Spleen (tissue), 11 donors: ENCODE measurements at regions not wholly inside any gene's neighbourhood (a gene's known extent, or its start where the extent isn't known, plus 50 kb on each side); places are given as distances from the start of the nearest gene placed in this dataset.

ENCODE experiments used
- DNase-seq: peaks from one replicate; pipeline ENCODE4 v3.0.0-alpha.2; 2020
- H3K27ac ChIP-seq, 8 donors: fragments of 200-600 bp; sonication (generic) in 7 of 8; 1 replicate in 4 of 8; 2 replicates in 4 of 8; pipeline versions ENCODE4 v1.5.0 to v1.8.0; 2016 to 2021; ENCODE audit warnings: inconsistent platforms in 4 of 8, mild to moderate bottlenecking in 4 of 8, moderate library complexity in 1 of 8
- H3K27me3 ChIP-seq, 7 donors: fragments of 200-600 bp; sonication (generic) in 6 of 7; replicated peaks in 1 of 7; 1 replicate in 4 of 7; 2 replicates in 3 of 7; pipeline versions ENCODE4 v1.5.0 to v1.8.0; 2016 to 2021; ENCODE audit warnings: inconsistent platforms in 3 of 7, mild to moderate bottlenecking in 1 of 7
- H3K36me3 ChIP-seq, 6 donors: fragments of 200-600 bp; sonication (generic) in 5 of 6; 1 replicate in 4 of 6; 2 replicates in 2 of 6; pipeline versions ENCODE4 v1.5.0 to v1.8.0; 2016 to 2021; ENCODE audit warnings: inconsistent platforms in 2 of 6
- H3K4me1 ChIP-seq, 6 donors: fragments of 200-600 bp; sonication (generic) in 5 of 6; 1 replicate in 3 of 6; 2 replicates in 3 of 6; pipeline versions ENCODE4 v1.5.0 to v1.8.0; 2016 to 2021; ENCODE audit warnings: inconsistent platforms in 3 of 6
- H3K4me3 ChIP-seq, 8 donors: fragments of 200-600 bp; sonication (generic) in 7 of 8; 1 replicate in 4 of 8; 2 replicates in 4 of 8; pipeline versions ENCODE4 v1.5.0 to v1.8.0; 2016 to 2021; ENCODE audit warnings: inconsistent platforms in 4 of 8, mild to moderate bottlenecking in 4 of 8, moderate library complexity in 2 of 8
- H3K9me3 ChIP-seq, 8 donors: fragments of 200-600 bp; sonication (generic) in 7 of 8; 1 replicate in 4 of 8; 2 replicates in 4 of 8; pipeline versions ENCODE4 v1.5.0 to v1.8.0; 2016 to 2021; ENCODE audit warnings: inconsistent platforms in 4 of 8
- CTCF ChIP-seq, 11 experiments: fragments of 200-600 bp in 7 of 11; fragments of 450-650 bp in 4 of 11; sonication (generic) in 4 of 11; IDR thresholded peaks in 8 of 11; conservative IDR thresholded peaks in 3 of 11; 1 replicate in 7 of 11; 2 replicates in 4 of 11; pipeline versions ENCODE4 v1.4.0 to v1.8.0; 2016 to 2021; ENCODE audit warnings: antibody characterized with exemption in 11 of 11, inconsistent platforms in 4 of 11, mild to moderate bottlenecking in 1 of 11
- POLR2A ChIP-seq, 3 donors: fragments of 450-650 bp; IDR thresholded peaks; one replicate each; pipeline ENCODE4 v1.5.1; 2017; ENCODE audit warnings: antibody characterized with exemption in 3 of 3, mild to moderate bottlenecking in 1 of 3
- POLR2AphosphoS5 ChIP-seq, 3 donors: sonication (generic); formaldehyde crosslinking; IDR thresholded peaks; one replicate each; pipeline ENCODE4 v1.5.1; 2017; ENCODE audit warnings: antibody characterized with exemption in 3 of 3
- WGBS, 5 donors: extraction: QIAGEN DNeasy Blood & Tissue Kit in 3 of 5; methylation state at CpG; one replicate each; pipeline versions ENCODE4 v1.1.5 to v1.1.7; 2013 to 2018; 5-methylcytosine and 5-hydroxymethylcytosine counted together
- intact Hi-C: fragments of 100-400 bp; cut with DNase I; formaldehyde crosslinking; loops from one replicate; pipeline ENCODE4 v1.15.0; 2023; ENCODE audit warnings: low total_unique reads
- donor health status: healthy with polysubstance abuse.
- donor health status: DM: no; HTN: no; CAD: no; lungs with moderate emphysema.
- donor health status: DM: no; HTN: no; CAD: no.
- donor health status: Bipolar disorder and iron deficiency.
- donor health status: healthy.
- donor health status: DM: no; HTN: no; CAD: no.
- donor health status: DM: yes; HTN: yes; CAD: no.

- intact Hi-C loops: no loop called here
- TF ChIP-seq CTCF (IDR thresholded peaks at IDR 0.05 in 8 of 11, conservative IDR thresholded peaks at IDR 0.05 in 3 of 11) (no peak), POLR2A (IDR thresholded peaks at IDR 0.05) (no peak), POLR2AphosphoS5 (IDR thresholded peaks at IDR 0.05) (no peak)
- Histone ChIP-seq H3K9me3 (peaks cover 0 to 14% (median 7%) of the 10 kb centered on the region in 8 donors), H3K4me3 (no peak overlapping the region), H3K27ac (no peak overlapping the region), H3K36me3 (no peaks in the 10 kb centered on the region), H3K27me3 (no peaks in the 10 kb centered on the region), H3K4me1 (no peaks in the 10 kb centered on the region)
- WGBS, 5 donors: 5 to 96% (median 73%) methylated on average over 1 of the region's 1 CpG
- no peak for DNase-seq
These were observed 135.0 kb downstream of the GC start for GRCh38 chr4:71648923-71649322.

GRCh38 chr4:71648448-71648847, 135.4 kb downstream of the GC start:
- H3K36me3 ChIP-seq: no peaks in the 10 kb centered on the region
- no peak overlapping the region for H3K4me3 ChIP-seq
- no peak for TF ChIP-seq CTCF (IDR thresholded peaks at IDR 0.05 in 8 of 11, conservative IDR thresholded peaks at IDR 0.05 in 3 of 11)
- TF ChIP-seq POLR2A (IDR thresholded peaks at IDR 0.05): no peak
- TF ChIP-seq POLR2AphosphoS5 (IDR thresholded peaks at IDR 0.05): no peak
- 70 to 88% (median 73%) methylated on average over 5 of the region's 5 CpGs for WGBS, 5 donors
- intact Hi-C loops: no loop called here
- no peaks in the 10 kb centered on the region for H3K4me1 ChIP-seq
- no peaks in the 10 kb centered on the region for H3K27me3 ChIP-seq
- H3K9me3 ChIP-seq: peaks cover 0 to 14% (median 7%) of the 10 kb centered on the region in 8 donors
- no peak for DNase-seq
- H3K27ac ChIP-seq: no peak overlapping the region

GRCh38 chr4:71639380-71639779, 144.5 kb downstream of the GC start:
- DNase-seq: no peak
- intact Hi-C loops: no loop called here
- no peak for TF ChIP-seq CTCF (IDR thresholded peaks at IDR 0.05 in 8 of 11, conservative IDR thresholded peaks at IDR 0.05 in 3 of 11)
- TF ChIP-seq POLR2A (IDR thresholded peaks at IDR 0.05): no peak
- TF ChIP-seq POLR2AphosphoS5 (IDR thresholded peaks at IDR 0.05): no peak
- no peaks in the 10 kb centered on the region for H3K36me3 ChIP-seq
- H3K4me1 ChIP-seq: no peaks in the 10 kb centered on the region
- WGBS, 5 donors: 73 to 93% (median 80%) methylated on average over 2 of the region's 2 CpGs
- H3K27ac ChIP-seq: no peak overlapping the region
- no peaks in the 10 kb centered on the region for H3K27me3 ChIP-seq
- H3K9me3 ChIP-seq: peaks cover 0 to 3% (median 0%) of the 10 kb centered on the region in 8 donors
- H3K4me3 ChIP-seq: no peak overlapping the region

GRCh38 chr4:71635139-71635748, 148.6 kb downstream of the GC start:
- intact Hi-C loops: no loop called here
- TF ChIP-seq POLR2A (IDR thresholded peaks at IDR 0.05): no peak
- TF ChIP-seq POLR2AphosphoS5 (IDR thresholded peaks at IDR 0.05): no peak
- no peak for TF ChIP-seq CTCF (IDR thresholded peaks at IDR 0.05 in 8 of 11, conservative IDR thresholded peaks at IDR 0.05 in 3 of 11)
- Histone ChIP-seq H3K4me1 (no peaks in the 10 kb centered on the region), H3K27me3 (no peaks in the 10 kb centered on the region), H3K4me3 (no peak overlapping the region), H3K9me3 (peaks cover 0 to 6% (median 0%) of the 10 kb centered on the region in 8 donors), H3K36me3 (no peaks in the 10 kb centered on the region), H3K27ac (no peak overlapping the region)
- no peak for DNase-seq
- WGBS, 5 donors: 63 to 87% (median 82%) methylated on average over 1 of the region's 1 CpG
